Stimulated activated CD8-positive, alpha-beta memory T cell treated with anti-CD3 and anti-CD28 coated beads, Interleukin-15, amount 100 ng/mL, for 4 hours (primary cell): ENCODE measurements at regions not wholly inside any gene's neighbourhood (a gene's known extent, or its start where the extent isn't known, plus 50 kb on each side); places are given as distances from the start of the nearest gene placed in this dataset.
"Not testable (repeated sequence)": the region's sequence is repeated elsewhere in the genome, so short reads cannot be mapped to it uniquely, and the experiment has no call there.

Experiments used
- DNase-seq, 2 donors: peaks; one replicate each; pipeline ENCODE4 v3.0.0-alpha.2; 2020; ENCODE audit warnings: low read depth in 2 of 2

DNA sequence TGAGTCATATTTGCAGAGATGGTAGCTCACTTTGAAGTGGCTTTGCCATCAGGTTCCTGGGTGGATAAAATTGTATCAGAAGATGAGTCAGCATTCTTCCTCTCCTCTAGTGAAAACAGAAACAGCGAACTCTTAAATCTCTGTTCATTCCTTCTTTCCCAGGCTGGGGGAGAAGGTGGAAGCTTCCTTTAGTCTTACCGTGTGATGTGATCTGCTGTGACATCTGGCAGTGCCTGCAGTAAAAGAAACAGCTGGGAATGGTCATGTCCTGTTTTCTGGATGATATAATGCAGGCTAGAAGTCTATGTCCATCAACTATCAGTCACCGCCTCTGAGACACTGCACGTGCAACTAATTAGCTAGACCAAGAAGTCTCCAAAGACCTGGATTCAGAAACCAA is 171.6 kb downstream of the VAPA start:
- no peak for DNase-seq

- no peak for DNase-seq
Observed at GRCh38 chr18:10085876-10086275, 172.1 kb downstream of the VAPA start.

GRCh38 chr18:10086458-10087210 is 172.8 kb downstream of the VAPA start:
- no peak for DNase-seq

DNA sequence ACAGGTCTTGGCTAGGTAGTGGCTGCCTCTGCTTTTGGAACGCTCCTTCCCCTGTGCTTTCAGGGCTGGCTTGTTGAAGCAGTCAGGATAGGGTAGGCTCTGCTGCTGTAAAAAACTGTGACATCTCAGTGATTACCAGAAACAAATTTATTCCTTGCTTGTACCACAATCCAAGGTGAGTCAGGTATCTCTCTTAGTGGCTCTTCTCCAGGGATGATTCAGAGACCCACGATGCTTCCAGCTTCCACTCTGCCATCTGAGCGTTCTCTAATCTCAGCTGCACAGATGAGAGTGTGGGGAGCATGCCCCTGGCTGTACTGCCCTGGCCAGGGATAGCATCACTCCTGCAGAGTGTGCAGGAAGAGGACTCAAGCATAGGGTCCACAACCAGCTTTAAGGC is 174.9 kb downstream of the VAPA start:
- no peak for DNase-seq

DNA sequence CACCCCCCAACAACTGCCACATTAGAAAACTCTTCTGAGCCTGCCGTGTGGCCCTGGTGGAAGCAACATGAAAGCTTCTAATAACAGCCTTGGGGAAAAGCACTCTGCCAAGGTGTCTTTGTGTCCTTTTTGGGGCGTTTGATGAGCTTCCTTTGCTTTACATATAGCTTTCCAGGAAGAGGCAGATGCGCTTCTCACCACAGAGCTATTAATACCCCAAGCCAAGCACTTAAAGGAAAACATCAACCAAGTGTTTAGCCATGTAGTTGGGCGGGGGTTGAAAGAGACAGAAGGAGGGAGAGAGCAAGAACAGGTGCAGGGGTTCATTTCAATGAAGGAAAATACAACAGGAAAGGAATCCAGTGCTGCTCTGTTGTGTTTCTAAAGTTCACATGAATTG is 176.1 kb downstream of the VAPA start:
- no peak for DNase-seq

DNA sequence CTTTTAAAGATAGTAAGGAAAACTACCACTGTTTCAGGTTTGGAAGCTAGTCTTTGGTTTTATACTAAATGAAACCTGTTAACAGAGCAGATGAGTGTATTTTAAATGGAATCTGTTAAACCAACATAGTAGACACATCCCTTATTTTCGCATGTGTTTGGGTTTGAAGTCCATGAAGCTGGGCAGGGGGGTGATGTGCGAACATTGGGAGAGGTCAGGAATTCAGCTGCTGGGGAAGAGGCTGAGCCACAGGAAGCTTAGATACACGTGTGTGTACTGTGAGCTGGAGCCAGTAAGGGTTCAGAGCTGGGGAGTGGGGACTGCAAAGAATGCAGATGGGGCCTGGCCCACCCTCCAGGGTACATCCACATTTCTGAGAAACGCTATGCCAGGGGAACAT is 176.9 kb downstream of the VAPA start:
- no peak for DNase-seq

DNA sequence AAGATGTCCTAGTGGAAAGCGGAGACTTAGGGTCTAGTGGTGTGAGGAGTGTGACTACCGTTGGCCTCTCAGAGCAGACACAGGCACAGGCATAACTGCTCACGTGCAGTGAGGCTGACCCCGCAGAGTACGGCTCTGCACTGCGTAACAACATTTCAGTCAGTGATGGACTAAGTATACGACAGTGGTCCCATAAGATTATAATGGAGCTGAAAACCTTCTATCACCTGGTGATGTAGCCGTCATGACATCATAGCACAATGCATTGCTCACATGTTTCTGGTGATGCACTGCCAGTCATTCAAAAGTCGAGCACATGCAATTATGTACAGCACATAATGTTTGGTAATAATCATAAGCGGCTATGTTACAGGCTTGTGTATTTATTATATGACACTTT is 179.6 kb downstream of the VAPA start:
- no peak for DNase-seq

GRCh38 chr18:10094154-10094553 is 180.3 kb downstream of the VAPA start:
- no peak for DNase-seq

GRCh38 chr18:10094655-10095054 is 180.8 kb downstream of the VAPA start:
- DNase-seq, result no peak

GRCh38 chr18:10095356-10095755 is 181.5 kb downstream of the VAPA start:
- no peak for DNase-seq

GRCh38 chr18:10099539-10100140 is 185.8 kb downstream of the VAPA start:
- no peak for DNase-seq

DNA sequence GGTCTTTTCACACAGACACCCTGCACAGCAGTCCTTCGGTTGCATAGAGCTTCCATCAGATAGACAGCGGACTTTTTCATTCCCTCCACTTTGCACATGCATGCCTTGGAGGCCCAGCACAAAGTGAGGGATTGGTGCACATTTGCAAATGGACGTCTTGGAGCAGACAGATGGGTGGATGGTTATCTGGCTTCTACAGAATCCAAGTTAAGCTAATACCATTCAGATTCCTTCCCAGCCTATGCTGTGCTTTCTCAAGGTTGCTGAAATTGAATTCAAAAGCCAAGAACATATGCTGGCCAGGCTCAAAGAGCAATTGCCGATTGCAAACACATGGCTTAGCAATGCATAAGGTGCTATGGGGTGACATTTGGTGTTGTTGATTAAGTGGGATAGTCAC is 186.4 kb downstream of the VAPA start:
- no peak for DNase-seq

DNA sequence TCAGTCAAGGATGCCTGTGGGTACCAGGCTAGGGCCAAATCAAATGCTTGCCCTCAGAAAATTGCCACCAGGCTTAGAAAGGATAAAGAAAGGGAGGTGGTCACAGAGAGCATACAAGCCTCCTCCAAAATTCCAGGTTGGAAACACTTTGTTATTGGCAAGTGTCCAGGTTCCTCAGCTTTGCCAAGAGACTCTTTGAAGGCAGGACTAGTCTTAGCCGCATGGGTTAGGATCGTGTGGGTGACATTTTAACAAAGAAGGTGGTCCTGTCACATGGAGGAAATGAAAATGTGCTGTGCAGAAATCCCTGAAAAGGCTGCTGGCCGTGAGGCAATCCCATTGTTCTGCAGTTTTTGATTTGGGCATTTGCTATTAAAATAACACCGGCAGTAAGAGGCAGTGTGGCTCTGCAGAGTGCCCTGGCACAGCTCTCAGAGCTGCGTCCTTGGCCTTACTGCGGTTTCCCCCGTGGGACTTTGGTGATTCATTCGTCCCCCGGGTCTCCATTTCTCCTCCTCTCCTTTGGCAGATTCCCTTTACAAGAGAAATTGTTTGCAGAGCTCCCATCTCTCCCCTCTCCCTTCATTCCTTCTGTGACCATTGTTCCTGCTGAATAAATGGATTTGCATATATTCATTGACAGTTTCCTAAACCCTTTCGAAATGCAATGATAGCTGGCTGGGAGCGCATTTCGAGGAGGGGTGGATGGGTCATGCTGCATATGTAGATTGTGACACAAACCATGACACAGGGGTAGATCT is 187.3 kb downstream of the VAPA start:
- DNase-seq, result no peak

GRCh38 chr18:10101729-10102128 is 187.9 kb downstream of the VAPA start:
- no peak for DNase-seq

DNA sequence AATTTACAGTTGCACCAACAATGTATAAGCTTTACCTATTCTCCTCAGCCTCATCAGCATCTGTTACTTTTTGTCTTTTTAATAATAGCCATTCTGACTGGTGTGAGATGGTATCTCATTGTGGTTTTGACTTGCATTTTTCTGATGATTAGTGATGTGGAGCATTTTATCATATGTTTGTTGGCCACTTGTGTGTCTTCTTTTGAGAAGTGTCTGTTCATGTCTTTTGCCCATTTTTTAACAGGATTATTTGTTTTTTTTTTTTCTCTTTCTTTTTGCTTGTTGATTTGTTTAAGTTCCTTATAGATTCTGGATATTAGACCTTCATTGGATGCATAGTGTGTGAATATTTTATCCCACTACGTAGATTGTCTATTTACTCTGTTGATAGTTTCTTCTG is 191.3 kb downstream of the VAPA start:
- DNase-seq, result not testable (repeated sequence)

GRCh38 chr18:10111191-10111590 is 197.4 kb downstream of the VAPA start:
- DNase-seq, result no peak

- DNase-seq, result no peak
Observed at GRCh38 chr18:10111944-10112343, 198.1 kb downstream of the VAPA start.

DNA sequence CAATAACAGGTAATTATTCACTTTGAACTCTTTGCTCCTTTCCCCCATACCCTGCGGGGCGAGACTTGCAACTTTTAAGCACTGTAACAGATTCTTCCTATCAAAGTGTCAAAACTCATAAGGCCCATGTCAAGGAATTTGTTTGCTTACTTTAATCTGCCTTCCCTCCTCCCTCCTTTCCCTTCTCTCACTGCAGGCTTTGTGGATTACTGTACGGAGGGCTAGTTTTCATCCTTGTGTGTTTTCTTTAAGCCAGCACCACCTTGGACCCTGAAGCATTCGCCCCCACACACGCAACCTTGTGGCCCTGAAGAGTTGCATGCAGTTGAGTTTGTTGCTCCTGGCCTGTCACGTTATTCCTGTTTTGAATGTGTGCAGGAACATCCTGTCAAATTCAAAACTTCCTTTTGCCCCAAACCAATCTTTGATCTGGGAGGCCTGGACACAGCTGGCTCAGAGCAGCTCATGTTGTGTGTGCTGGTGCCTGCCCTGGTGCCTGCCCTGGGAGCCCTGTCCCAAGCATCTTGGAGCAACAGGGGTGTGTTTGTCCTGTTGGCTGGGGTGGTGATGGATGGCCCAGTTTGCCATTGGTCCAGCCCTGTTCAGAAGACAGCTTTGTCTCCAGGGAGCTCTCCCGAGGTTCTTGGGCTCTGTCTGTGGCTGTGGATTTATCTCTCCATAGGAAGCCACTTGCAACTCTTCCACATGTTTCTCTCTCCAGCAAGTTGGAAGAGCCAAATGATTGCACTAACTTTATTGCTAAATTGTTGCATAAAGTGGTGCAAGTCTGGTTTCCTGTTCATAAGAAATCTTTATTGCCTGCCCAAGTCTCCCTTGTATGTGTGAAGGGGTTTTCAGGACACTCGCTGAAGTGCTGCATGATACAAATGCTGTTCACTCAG is 199.6 kb downstream of the VAPA start:
- no peak for DNase-seq

DNA sequence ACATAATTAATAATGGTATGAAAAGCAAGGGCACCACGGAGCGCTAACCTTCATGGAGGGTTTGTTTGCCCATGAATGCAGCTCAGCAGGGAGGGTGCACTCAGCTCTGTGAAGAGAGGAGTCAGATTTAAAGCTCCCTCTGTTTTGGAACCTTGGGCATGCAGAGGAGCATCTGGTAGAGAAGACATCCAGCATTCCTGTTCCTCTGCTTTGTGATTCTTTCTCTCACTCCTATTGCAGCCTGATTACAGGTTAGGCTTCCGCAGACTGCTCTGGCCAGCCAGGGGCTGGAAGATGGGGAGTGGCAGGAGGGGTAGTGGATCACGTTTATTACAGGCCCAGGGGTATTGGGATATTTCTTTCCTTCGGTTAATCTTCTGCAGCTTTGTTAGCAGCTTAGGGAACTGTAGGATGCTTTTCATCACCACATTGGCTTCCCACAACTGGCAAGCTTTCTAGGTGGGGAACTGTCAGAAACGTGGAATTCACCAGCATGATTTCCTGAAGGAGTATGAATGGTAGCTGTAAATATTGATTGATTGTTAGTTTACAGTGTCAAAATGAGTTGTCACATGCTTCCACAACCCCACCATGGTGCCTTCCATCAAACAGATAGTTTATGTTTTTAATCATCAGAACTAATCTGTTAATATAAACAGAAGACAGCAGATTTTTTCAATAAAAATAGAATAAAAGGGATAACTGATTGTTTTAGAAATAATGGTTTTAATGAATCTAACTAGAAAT is 201.1 kb downstream of the VAPA start:
- no peak for DNase-seq

- no peak for DNase-seq
Observed at GRCh38 chr18:10116574-10116973, 202.8 kb downstream of the VAPA start.

GRCh38 chr18:10119528-10119927 is 205.7 kb downstream of the VAPA start:
- no peak for DNase-seq
